Tibial nerve (tissue), 4 donors: ENCODE measurements at regions not wholly inside any gene's neighbourhood (a gene's known extent, or its start where the extent isn't known, plus 50 kb on each side); places are given as distances from the start of the nearest gene placed in this dataset.

Experiments
- DNase-seq, 2 donors: peaks; one replicate each; pipeline ENCODE4 v3.0.0-alpha.2; 2019; ENCODE audit warnings: low spot score in 2 of 2
- H3K27ac ChIP-seq, 4 donors: fragments of 200-600 bp; sonication (generic) in 3 of 4; one replicate each; pipeline ENCODE4 v1.5.1; 2017 to 2019; ENCODE audit warnings: mild to moderate bottlenecking in 1 of 4
- H3K27me3 ChIP-seq, 2 donors: fragments of 200-600 bp; sonication (generic) in 1 of 2; one replicate each; pipeline versions ENCODE4 v1.5.1 to v1.6.0; 2017 to 2019
- H3K36me3 ChIP-seq, 3 donors: fragments of 200-600 bp; sonication (generic); one replicate each; pipeline ENCODE4 v1.5.1; 2018 to 2019
- H3K4me1 ChIP-seq, 4 donors: fragments of 200-600 bp; sonication (generic) in 3 of 4; one replicate each; pipeline ENCODE4 v1.5.1; 2017 to 2019
- H3K4me3 ChIP-seq, 4 donors: fragments of 200-600 bp; sonication (generic) in 3 of 4; one replicate each; pipeline ENCODE4 v1.5.1; 2017 to 2019; ENCODE audit warnings: mild to moderate bottlenecking in 1 of 4, moderate library complexity in 1 of 4
- H3K9me3 ChIP-seq, 4 donors: fragments of 200-600 bp; sonication (generic) in 3 of 4; one replicate each; pipeline ENCODE4 v1.5.1; 2017 to 2019
- EP300 ChIP-seq, 2 donors: sonication (generic); formaldehyde crosslinking; IDR thresholded peaks; one replicate each; pipeline ENCODE4 v1.6.1; 2017; ENCODE audit warnings: antibody characterized with exemption in 2 of 2, mild to moderate bottlenecking in 1 of 2
- POLR2A ChIP-seq, 2 donors: fragments of 450-650 bp; IDR thresholded peaks; one replicate each; pipeline ENCODE4 v1.6.1; 2017; ENCODE audit warnings: antibody characterized with exemption in 2 of 2, mild to moderate bottlenecking in 2 of 2, moderate library complexity in 2 of 2
- WGBS, 2 donors: methylation state at CpG; one replicate each; pipeline ENCODE4 v1.1.5; 2018; 5-methylcytosine and 5-hydroxymethylcytosine counted together
- TF ChIP-seq, protein P1 (sequence below), 5 experiments: fragments of 200-600 bp in 3 of 5; fragments of 450-650 bp in 2 of 5; sonication (generic) in 3 of 5; IDR thresholded peaks; one replicate each; pipeline ENCODE4 v1.5.1; 2016 to 2019; ENCODE audit warnings: antibody characterized with exemption in 5 of 5, mild to moderate bottlenecking in 3 of 5, moderate library complexity in 2 of 5

DNA sequence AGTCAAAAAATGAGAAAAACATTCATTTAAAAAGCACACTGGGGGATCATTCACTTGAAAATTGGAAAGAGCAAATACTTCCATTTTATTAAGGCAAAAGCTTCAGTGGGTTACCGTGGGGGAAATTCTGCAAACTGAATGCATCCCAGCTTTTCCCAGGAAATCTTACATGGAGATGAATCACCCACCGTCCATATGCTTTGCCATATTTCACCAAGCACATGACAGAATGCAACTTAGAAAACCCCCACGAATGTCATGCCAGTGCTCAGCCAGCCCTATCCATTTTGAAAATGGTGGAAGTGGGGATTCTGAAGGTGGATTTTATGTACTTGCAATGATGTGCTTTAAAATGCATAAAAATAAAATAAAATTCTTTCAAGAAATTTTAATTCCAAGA, 485.5 kb upstream of the ID2 start:
- Histone ChIP-seq H3K4me3 (no peak overlapping the region), H3K9me3 (no peaks in the 10 kb centered on the region), H3K27ac (no peak overlapping the region), H3K27me3 (no peaks in the 10 kb centered on the region), H3K36me3 (no peaks in the 10 kb centered on the region), H3K4me1 (peaks cover 0 to 10% (median 4%) of the 10 kb centered on the region in 4 donors)
- DNase-seq: no peak
- TF ChIP-seq POLR2A (IDR thresholded peaks at IDR 0.05): no peak
- TF ChIP-seq, protein P1, sequence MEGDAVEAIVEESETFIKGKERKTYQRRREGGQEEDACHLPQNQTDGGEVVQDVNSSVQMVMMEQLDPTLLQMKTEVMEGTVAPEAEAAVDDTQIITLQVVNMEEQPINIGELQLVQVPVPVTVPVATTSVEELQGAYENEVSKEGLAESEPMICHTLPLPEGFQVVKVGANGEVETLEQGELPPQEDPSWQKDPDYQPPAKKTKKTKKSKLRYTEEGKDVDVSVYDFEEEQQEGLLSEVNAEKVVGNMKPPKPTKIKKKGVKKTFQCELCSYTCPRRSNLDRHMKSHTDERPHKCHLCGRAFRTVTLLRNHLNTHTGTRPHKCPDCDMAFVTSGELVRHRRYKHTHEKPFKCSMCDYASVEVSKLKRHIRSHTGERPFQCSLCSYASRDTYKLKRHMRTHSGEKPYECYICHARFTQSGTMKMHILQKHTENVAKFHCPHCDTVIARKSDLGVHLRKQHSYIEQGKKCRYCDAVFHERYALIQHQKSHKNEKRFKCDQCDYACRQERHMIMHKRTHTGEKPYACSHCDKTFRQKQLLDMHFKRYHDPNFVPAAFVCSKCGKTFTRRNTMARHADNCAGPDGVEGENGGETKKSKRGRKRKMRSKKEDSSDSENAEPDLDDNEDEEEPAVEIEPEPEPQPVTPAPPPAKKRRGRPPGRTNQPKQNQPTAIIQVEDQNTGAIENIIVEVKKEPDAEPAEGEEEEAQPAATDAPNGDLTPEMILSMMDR (IDR thresholded peaks at IDR 0.05): no peak
- no peak for TF ChIP-seq EP300 (IDR thresholded peaks at IDR 0.05)
- WGBS, 2 donors: 84% methylated on average over 3 of the region's 3 CpGs

DNA sequence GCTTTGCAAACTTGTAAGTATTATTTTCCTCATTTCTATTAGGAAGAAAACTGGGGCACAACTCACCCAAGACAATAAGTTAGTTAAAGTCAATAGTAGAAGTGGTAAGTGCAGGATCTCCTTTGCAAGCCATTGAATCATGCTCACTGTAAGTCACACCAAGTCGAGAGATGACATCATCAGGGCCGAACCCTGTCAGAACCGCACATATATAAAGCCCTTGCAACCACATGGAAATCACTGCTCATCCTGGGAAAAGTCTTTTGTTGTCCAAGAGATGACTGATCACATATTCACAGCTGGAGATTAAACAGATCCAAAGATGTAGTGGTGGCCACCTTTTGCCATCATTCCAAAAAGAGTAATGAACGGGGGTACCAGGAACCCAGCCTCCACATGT, 484.8 kb upstream of the ID2 start:
- no peak overlapping the region for H3K27ac ChIP-seq
- H3K27me3 ChIP-seq: no peaks in the 10 kb centered on the region
- TF ChIP-seq, protein P1 (IDR thresholded peaks at IDR 0.05): no peak
- no peak for TF ChIP-seq POLR2A (IDR thresholded peaks at IDR 0.05)
- TF ChIP-seq EP300 (IDR thresholded peaks at IDR 0.05): no peak
- H3K4me1 ChIP-seq: peaks cover 0 to 10% (median 4%) of the 10 kb centered on the region in 4 donors
- WGBS, 2 donors: 85 to 87% methylated on average over 4 of the region's 4 CpGs
- DNase-seq: no peak
- H3K4me3 ChIP-seq: no peak overlapping the region
- H3K9me3 ChIP-seq: no peaks in the 10 kb centered on the region
- no peaks in the 10 kb centered on the region for H3K36me3 ChIP-seq

- 85 to 88% methylated on average over 1 of the region's 1 CpG for WGBS, 2 donors
- TF ChIP-seq EP300 (IDR thresholded peaks at IDR 0.05) (no peak), POLR2A (IDR thresholded peaks at IDR 0.05) (no peak)
- TF ChIP-seq, protein P1 (IDR thresholded peaks at IDR 0.05): no peak
- no peak for DNase-seq
- Histone ChIP-seq H3K9me3 (no peaks in the 10 kb centered on the region), H3K36me3 (no peaks in the 10 kb centered on the region), H3K27ac (no peak overlapping the region), H3K4me1 (peaks cover 0 to 10% (median 4%) of the 10 kb centered on the region in 4 donors), H3K4me3 (no peak overlapping the region), H3K27me3 (no peaks in the 10 kb centered on the region)
Observed at GRCh38 chr2:8197825-8198224, 484.0 kb upstream of the ID2 start.

GRCh38 chr2:8198766-8199382, 483.0 kb upstream of the ID2 start:
- 76% methylated on average over 1 of the region's 1 CpG for WGBS, 2 donors
- no peak for DNase-seq
- Histone ChIP-seq H3K27ac (no peak overlapping the region), H3K27me3 (no peaks in the 10 kb centered on the region), H3K4me1 (peaks cover 0 to 2% (median 0%) of the 10 kb centered on the region in 4 donors), H3K4me3 (no peak overlapping the region), H3K36me3 (no peaks in the 10 kb centered on the region), H3K9me3 (no peaks in the 10 kb centered on the region)
- TF ChIP-seq POLR2A (IDR thresholded peaks at IDR 0.05) (no peak), EP300 (IDR thresholded peaks at IDR 0.05) (no peak)
- TF ChIP-seq, protein P1 (IDR thresholded peaks at IDR 0.05): no peak

DNA sequence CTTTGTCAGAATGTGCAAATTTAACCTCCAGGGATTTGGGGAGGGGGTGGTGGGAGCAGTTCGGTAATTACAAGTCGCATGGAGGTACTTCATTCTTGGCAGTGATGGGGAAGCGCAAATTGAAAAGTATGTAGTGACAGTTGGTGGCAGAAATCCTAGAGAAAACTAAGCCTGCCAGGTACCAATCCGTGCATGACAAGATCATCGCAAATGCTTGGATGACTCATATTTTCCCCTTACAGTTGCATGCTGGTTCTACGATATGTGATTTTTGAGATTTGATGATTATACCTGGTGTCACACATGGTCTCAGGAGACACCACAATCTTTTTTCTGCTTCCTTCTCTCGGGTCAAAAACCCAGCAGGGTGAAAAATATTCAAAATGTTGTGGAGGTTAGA, 479.7 kb upstream of the ID2 start:
- no peak overlapping the region for H3K4me3 ChIP-seq
- H3K36me3 ChIP-seq: no peaks in the 10 kb centered on the region
- no peaks in the 10 kb centered on the region for H3K27me3 ChIP-seq
- WGBS, 2 donors: 82 to 87% methylated on average over 7 of the region's 7 CpGs
- no peak overlapping the region for H3K27ac ChIP-seq
- no peaks in the 10 kb centered on the region for H3K4me1 ChIP-seq
- peaks cover 0 to 2% (median 0%) of the 10 kb centered on the region in 4 donors for H3K9me3 ChIP-seq
- TF ChIP-seq, protein P1 (IDR thresholded peaks at IDR 0.05): no peak
- TF ChIP-seq POLR2A (IDR thresholded peaks at IDR 0.05) (no peak), EP300 (IDR thresholded peaks at IDR 0.05) (no peak)
- no peak for DNase-seq
